Loucy (cell line): ENCODE measurements at regions not wholly inside any gene's neighbourhood (a gene's known extent, or its start where the extent isn't known, plus 50 kb on each side); places are given as distances from the start of the nearest gene placed in this dataset.

Experiments
- H2AFZ ChIP-seq: fragments of 200-600 bp; sonication (generic); 2 replicates; pipeline ENCODE4 v1.6.0; 2016; ENCODE audit warnings: antibody characterized with exemption, mild to moderate bottlenecking, low read length, moderate library complexity
- H3F3A ChIP-seq: fragments of 200-600 bp; 2 replicates; pipeline ENCODE4 v1.6.0; 2016; ENCODE audit warnings: antibody characterized with exemption, low read depth, mild to moderate bottlenecking
- H3K27me3 ChIP-seq: fragments of 200-600 bp; sonication (generic); 2 replicates; pipeline ENCODE4 v1.6.1; 2014; ENCODE audit warnings: low read length, mild to moderate bottlenecking; ENCODE audit not compliant: insufficient read depth, poor library complexity, severe bottlenecking
- H3K36me3 ChIP-seq: fragments of 200-600 bp; sonication (generic); 2 replicates; pipeline ENCODE4 v1.6.1; 2016; ENCODE audit warnings: low read length; ENCODE audit not compliant: insufficient read depth
- H3K4me1 ChIP-seq: fragments of 200-600 bp; sonication (generic); 2 replicates; pipeline ENCODE4 v1.5.1; 2014; ENCODE audit warnings: low read length, mild to moderate bottlenecking; ENCODE audit not compliant: insufficient read depth, poor library complexity, severe bottlenecking
- H3K4me2 ChIP-seq: fragments of 200-600 bp; sonication (generic); 2 replicates; pipeline ENCODE4 v1.6.0; 2014; ENCODE audit warnings: antibody characterized with exemption, low read length, low read depth, mild to moderate bottlenecking; ENCODE audit not compliant: poor library complexity, severe bottlenecking
- H3K4me3 ChIP-seq: fragments of 200-600 bp; sonication (generic); 2 replicates; pipeline ENCODE4 v1.5.1; 2014; ENCODE audit warnings: low read length, mild to moderate bottlenecking, mixed read lengths; ENCODE audit not compliant: poor library complexity, severe bottlenecking
- H3K79me2 ChIP-seq: fragments of 200-600 bp; sonication (generic); 2 replicates; pipeline ENCODE4 v1.6.1; 2014; ENCODE audit warnings: low read length; ENCODE audit not compliant: insufficient read depth
- H3K9ac ChIP-seq: fragments of 200-600 bp; sonication (generic); 2 replicates; pipeline ENCODE4 v1.6.0; 2014; ENCODE audit warnings: mild to moderate bottlenecking, low read depth, low read length, moderate library complexity; ENCODE audit not compliant: poor library complexity, severe bottlenecking
- H3K9me2 ChIP-seq: fragments of 200-600 bp; sonication (generic); replicated peaks from 2 replicates; pipeline ENCODE4 v1.6.1; 2016; ENCODE audit warnings: low read depth, low read length, mixed read lengths
- H3K9me3 ChIP-seq: fragments of 200-600 bp; sonication (generic); 2 replicates; pipeline ENCODE4 v1.6.1; 2014; ENCODE audit warnings: mild to moderate bottlenecking, antibody characterized with exemption, low read length, low read depth; ENCODE audit not compliant: insufficient read depth
- H4K20me1 ChIP-seq: fragments of 200-600 bp; sonication (generic); 2 replicates; pipeline ENCODE4 v1.6.0; 2014; ENCODE audit warnings: antibody characterized with exemption, low read length, mild to moderate bottlenecking; ENCODE audit not compliant: insufficient read depth, poor library complexity, severe bottlenecking
- CTCF ChIP-seq: fragments of 200-600 bp; sonication (generic); conservative IDR thresholded peaks from 2 replicates; pipeline ENCODE4 v1.5.1; 2014; ENCODE audit warnings: mild to moderate bottlenecking, antibody characterized with exemption, low read length
- EZH2phosphoT487 ChIP-seq: fragments of 200-600 bp; IDR thresholded peaks from 2 replicates; pipeline ENCODE4 v1.6.1; 2018; ENCODE audit warnings: antibody characterized with exemption, mild to moderate bottlenecking, moderate library complexity, borderline replicate concordance

- H3K9ac ChIP-seq: no peak overlapping the region
- H3K4me1 ChIP-seq: peaks cover 5% of the 10 kb centered on the region
- no peaks in the 10 kb centered on the region for H3K36me3 ChIP-seq
- no peaks in the 10 kb centered on the region for H3K79me2 ChIP-seq
- H3F3A ChIP-seq: no peaks in the 10 kb centered on the region
- no peaks in the 10 kb centered on the region for H3K9me2 ChIP-seq
- H3K4me3 ChIP-seq: no peak overlapping the region
- no peaks in the 10 kb centered on the region for H3K27me3 ChIP-seq
- TF ChIP-seq EZH2phosphoT487: no peak
- TF ChIP-seq CTCF: no peak
- no peaks in the 10 kb centered on the region for H4K20me1 ChIP-seq
- H3K4me2 ChIP-seq: no peak overlapping the region
- H3K9me3 ChIP-seq: no peaks in the 10 kb centered on the region
- H2AFZ ChIP-seq: no peak overlapping the region
Observed at GRCh38 chr3:28186748-28187147, 54.7 kb upstream of the CMC1 start.

GRCh38 chr3:28188686-28189085, 52.7 kb upstream of the CMC1 start:
- Histone ChIP-seq H3K36me3 (no peaks in the 10 kb centered on the region), H3K4me1 (peaks cover 5% of the 10 kb centered on the region), H3K4me3 (no peak overlapping the region), H3F3A (no peaks in the 10 kb centered on the region), H4K20me1 (no peaks in the 10 kb centered on the region), H3K9ac (no peak overlapping the region), H3K27me3 (no peaks in the 10 kb centered on the region), H3K9me3 (no peaks in the 10 kb centered on the region), H2AFZ (no peak overlapping the region), H3K4me2 (peak overlapping the region; percentile 26), H3K9me2 (no peaks in the 10 kb centered on the region), H3K79me2 (no peaks in the 10 kb centered on the region)
- TF ChIP-seq CTCF (no peak), EZH2phosphoT487 (no peak)

GRCh38 chr3:28191363-28191762, 50.1 kb upstream of the CMC1 start:
- Histone ChIP-seq H3K4me3 (no peak overlapping the region), H2AFZ (no peak overlapping the region), H3F3A (no peaks in the 10 kb centered on the region), H3K4me2 (no peak overlapping the region), H3K79me2 (no peaks in the 10 kb centered on the region), H4K20me1 (no peaks in the 10 kb centered on the region), H3K27me3 (no peaks in the 10 kb centered on the region), H3K9me3 (no peaks in the 10 kb centered on the region), H3K9ac (no peak overlapping the region), H3K9me2 (no peaks in the 10 kb centered on the region; the same call in 1 of the 2 replicates), H3K36me3 (no peaks in the 10 kb centered on the region), H3K4me1 (peaks cover 5% of the 10 kb centered on the region)
- TF ChIP-seq CTCF: no peak
- TF ChIP-seq EZH2phosphoT487: no peak
